ENCODE measurements at regions not wholly inside any gene's neighbourhood (a gene's known extent, or its start where the extent isn't known, plus 50 kb on each side); places are given as distances from the start of the nearest gene placed in this dataset.

DNA sequence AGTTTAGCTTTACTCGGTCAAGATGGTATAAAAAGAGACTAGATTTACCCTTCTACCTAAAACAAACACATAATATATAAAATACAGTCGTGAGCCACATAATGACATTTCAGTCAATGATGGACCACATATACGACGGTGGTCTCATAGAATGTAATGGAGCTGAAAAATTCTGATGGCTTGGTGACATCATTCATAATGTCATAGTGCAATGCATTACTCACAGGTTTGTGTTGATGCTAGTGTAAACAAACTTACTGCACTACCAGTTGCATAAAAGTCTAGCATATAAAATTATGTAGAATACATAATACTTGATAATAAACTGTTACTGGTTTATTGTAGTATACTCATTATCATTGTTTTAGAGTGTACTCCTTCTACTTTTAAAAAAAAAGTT is 115.9 kb upstream of the GDNF start:
- no peak for TF ChIP-seq POLR2A (IDR thresholded peaks at IDR 0.05; ENCODE audit: low read length)
- TF ChIP-seq GATA1 (IDR thresholded peaks at IDR 0.05; ENCODE audit: low read depth, low read length), result no peak

Data from erythroblast (primary cell).